HUES6 (cell line): ENCODE measurements at regions not wholly inside any gene's neighbourhood (a gene's known extent, or its start where the extent isn't known, plus 50 kb on each side); places are given as distances from the start of the nearest gene placed in this dataset.

Experiments
- H3K27ac ChIP-seq: 2 replicates; pipeline ENCODE4 v1.7.0; 2013; ENCODE audit warnings: low read depth, mild to moderate bottlenecking, low read length, inconsistent platforms
- H3K27me3 ChIP-seq: 2 replicates; pipeline ENCODE4 v1.6.1; 2013; ENCODE audit warnings: low read length; ENCODE audit not compliant: control insufficient read depth, insufficient read depth
- H3K36me3 ChIP-seq: 2 replicates; pipeline ENCODE4 v1.6.1; 2013; ENCODE audit warnings: low read length; ENCODE audit not compliant: control insufficient read depth, insufficient read depth
- H3K4me1 ChIP-seq: 2 replicates; pipeline ENCODE4 v1.6.1; 2013; ENCODE audit warnings: low read length; ENCODE audit not compliant: control insufficient read depth, insufficient read depth
- H3K4me3 ChIP-seq: 2 replicates; pipeline ENCODE4 v1.5.1; 2013; ENCODE audit warnings: low read depth, low read length
- H3K9ac ChIP-seq: one replicate; pipeline ENCODE4 v1.6.1; 2013; ENCODE audit warnings: mild to moderate bottlenecking, low read length
- H3K9me3 ChIP-seq: 2 replicates; pipeline ENCODE4 v1.6.1; 2013; ENCODE audit warnings: low read depth, low read length; ENCODE audit not compliant: control insufficient read depth, insufficient read depth

DNA sequence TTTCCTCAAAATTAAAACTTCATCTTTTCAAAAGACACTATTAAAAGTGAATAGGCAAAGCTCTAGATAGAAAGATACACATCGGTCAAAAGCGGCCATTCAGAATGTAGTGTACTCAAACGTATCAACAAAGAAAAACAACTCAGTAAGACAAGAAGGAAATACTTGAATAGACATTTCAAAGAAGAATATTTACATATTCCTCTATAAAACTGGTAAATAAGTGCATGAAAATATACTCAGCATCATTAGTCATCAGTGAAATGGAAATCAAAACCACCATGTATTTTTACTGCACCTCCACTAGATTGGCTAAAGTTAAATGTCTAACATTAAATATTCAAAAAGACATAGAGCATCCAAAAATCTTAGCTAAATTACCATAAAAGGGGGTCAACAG is 551.1 kb upstream of the SORCS1 start:
- H3K36me3 ChIP-seq: no peaks in the 10 kb centered on the region
- H3K4me3 ChIP-seq: no peak overlapping the region
- H3K27me3 ChIP-seq: no peaks in the 10 kb centered on the region
- no peak overlapping the region for H3K27ac ChIP-seq
- no peaks in the 10 kb centered on the region for H3K9me3 ChIP-seq
- H3K9ac ChIP-seq: no peak overlapping the region
- H3K4me1 ChIP-seq: no peaks in the 10 kb centered on the region

DNA sequence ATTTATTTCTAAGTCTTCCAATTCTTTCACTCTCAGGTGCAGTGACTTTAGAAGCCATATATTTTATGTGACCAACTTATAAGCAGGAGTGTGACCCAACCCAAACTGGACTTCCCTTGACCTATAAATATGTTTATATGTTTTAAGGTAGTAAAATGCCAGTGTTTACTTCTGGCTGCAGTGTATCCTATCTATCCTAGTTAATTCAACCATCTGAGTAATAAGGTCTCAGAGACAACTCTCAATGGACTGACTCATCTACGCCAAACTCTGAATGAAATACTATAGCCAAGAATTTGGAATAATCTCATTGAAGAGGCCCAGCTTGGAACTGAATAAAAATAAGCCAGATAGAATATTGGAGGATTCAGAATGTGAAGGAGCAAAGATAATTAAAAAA is 544.5 kb upstream of the SORCS1 start:
- Histone ChIP-seq H3K9me3 (no peaks in the 10 kb centered on the region), H3K4me1 (no peaks in the 10 kb centered on the region), H3K36me3 (no peaks in the 10 kb centered on the region), H3K27me3 (no peaks in the 10 kb centered on the region), H3K27ac (no peak overlapping the region), H3K4me3 (no peak overlapping the region), H3K9ac (no peak overlapping the region)

DNA sequence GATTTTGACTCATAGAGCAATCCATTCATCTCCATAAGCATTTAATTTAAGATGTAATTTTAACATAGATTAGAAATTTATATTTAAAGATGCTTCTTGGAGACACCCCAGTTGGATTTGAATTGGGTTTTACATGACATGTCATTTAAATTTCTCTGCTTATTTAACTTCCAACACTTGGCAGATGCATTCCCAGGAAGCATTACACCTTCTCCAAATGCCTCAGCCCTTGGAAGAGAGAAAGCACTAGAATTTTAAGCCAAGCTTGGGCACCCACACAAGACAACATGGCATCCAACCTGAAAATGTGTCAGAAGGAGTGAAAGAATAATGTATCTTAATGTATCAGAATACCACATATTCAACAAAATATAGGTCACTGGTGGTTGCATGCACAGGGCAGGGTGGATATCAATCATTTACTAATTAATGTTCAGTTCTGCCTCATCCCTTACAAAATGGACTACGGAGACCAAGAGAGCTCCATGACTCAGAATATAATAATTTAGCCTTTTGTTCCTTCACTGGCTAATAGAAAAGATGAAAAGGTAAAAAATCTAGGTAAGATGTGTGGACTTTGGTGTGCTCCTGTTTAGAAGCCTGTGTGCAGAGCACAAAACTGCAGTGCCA is 541.7 kb upstream of the SORCS1 start:
- Histone ChIP-seq H3K36me3 (no peaks in the 10 kb centered on the region), H3K27me3 (no peaks in the 10 kb centered on the region), H3K9me3 (no peaks in the 10 kb centered on the region), H3K4me1 (no peaks in the 10 kb centered on the region), H3K27ac (no peak overlapping the region), H3K9ac (no peak overlapping the region), H3K4me3 (no peak overlapping the region)

DNA sequence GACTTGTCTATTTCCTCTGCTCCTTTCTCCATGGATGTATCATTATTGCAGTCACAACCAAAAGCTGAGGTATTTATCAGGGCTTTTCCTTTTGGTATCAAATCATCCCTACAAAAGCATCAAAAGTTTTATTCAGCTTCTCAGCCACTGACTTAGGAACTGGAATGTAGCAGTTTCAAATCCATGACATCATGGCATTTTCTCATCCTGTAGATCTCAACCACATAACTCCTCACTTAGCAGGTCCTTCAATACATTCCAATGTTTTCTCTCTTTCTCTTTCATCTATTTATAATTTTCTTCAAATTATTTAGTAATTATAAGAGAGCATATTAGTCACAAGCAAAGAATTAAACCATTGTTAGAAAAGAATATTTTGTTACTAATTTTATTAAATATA is 537.4 kb upstream of the SORCS1 start:
- H3K36me3 ChIP-seq: no peaks in the 10 kb centered on the region
- H3K9me3 ChIP-seq: no peaks in the 10 kb centered on the region
- H3K4me1 ChIP-seq: no peaks in the 10 kb centered on the region
- H3K4me3 ChIP-seq: no peak overlapping the region
- no peaks in the 10 kb centered on the region for H3K27me3 ChIP-seq
- no peak overlapping the region for H3K27ac ChIP-seq
- no peak overlapping the region for H3K9ac ChIP-seq

DNA sequence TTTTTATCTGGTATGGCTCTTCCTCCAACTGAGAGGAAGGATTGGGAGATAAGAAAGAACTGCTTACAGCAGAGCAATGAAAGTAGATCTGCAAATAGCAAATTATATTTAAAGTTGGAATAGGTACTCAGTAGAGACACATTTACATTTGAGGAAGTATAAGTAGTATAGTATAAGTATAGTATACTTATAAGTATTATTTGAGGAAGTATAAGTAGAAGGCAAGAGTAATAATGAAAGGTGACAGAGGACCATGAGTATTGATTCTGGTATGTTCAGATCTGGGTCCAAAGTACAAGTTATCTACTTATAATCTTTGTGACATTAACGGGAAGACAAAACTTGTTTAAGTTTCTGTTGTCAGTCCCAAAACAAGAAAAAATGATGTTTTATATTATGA is 527.6 kb upstream of the SORCS1 start:
- Histone ChIP-seq H3K36me3 (no peaks in the 10 kb centered on the region), H3K9ac (no peak overlapping the region), H3K27me3 (no peaks in the 10 kb centered on the region), H3K4me3 (no peak overlapping the region), H3K4me1 (no peaks in the 10 kb centered on the region), H3K9me3 (no peaks in the 10 kb centered on the region), H3K27ac (no peak overlapping the region)

DNA sequence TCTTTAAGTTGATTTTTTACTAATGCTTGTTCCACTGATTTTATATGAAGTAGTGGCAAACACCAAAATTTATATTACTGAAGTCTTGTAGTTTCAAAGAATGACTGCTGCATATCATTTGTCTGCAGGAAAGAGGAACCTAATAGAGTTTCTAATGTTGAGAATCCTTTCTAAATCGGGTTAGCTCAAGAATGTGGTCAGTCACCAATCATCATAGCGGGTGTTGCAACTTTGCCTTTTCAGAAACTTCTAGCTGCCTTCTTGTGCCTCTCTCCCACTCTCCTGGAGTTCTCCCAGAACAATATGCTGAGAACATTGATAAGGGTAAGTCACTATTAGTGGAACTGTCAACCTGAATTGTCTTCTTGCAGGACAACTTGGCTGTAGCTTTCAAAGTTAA is 524.8 kb upstream of the SORCS1 start:
- H3K27ac ChIP-seq: no peak overlapping the region
- H3K4me3 ChIP-seq: no peak overlapping the region

DNA sequence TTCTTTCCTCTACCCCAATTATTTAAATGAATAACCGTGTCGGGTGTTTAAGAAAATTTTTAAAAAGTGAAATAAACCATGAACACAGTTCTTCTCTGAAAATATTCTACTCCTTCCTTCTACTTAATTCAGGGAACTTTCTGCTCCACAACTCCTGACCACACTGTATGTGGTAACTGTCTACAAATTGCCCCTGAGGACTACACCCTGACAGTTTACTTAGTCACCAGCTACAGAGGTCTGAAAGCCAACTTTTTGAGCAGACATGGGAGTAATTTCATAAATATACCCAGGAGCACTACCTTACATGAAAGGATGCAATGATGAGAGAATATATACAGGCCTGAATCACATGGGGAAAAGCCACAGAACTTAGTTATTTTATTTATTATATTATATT is 523.2 kb upstream of the SORCS1 start:
- Histone ChIP-seq H3K4me3 (no peak overlapping the region), H3K9me3 (no peaks in the 10 kb centered on the region), H3K4me1 (no peaks in the 10 kb centered on the region)

More for the DNA sequence above, 524.8 kb upstream of the SORCS1 start:
- no peaks in the 10 kb centered on the region for H3K4me1 ChIP-seq
- H3K9ac ChIP-seq: no peak overlapping the region
- no peaks in the 10 kb centered on the region for H3K36me3 ChIP-seq
- no peaks in the 10 kb centered on the region for H3K9me3 ChIP-seq
- H3K27me3 ChIP-seq: no peaks in the 10 kb centered on the region

DNA sequence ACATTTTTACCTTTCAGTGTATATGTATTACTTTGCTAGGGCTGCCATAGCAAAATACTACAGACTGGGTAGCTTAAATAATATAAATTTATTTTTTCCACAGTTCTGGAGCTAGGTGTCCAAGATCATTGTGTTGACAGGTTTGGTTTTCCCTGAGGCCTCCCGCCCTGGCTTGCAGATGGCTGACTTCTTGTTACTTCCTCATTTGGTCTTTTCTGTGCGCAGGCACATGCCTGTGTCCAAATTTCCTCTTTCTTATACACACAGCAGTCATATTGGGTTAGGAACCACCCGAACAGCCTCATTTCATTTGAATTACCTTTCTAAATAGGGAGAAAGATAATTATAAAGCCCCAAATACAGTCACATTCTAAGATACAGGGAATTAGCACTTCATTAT is 521.6 kb upstream of the SORCS1 start:
- Histone ChIP-seq H3K4me3 (no peak overlapping the region), H3K27me3 (no peaks in the 10 kb centered on the region), H3K4me1 (no peaks in the 10 kb centered on the region), H3K36me3 (no peaks in the 10 kb centered on the region), H3K9ac (no peak overlapping the region), H3K9me3 (no peaks in the 10 kb centered on the region), H3K27ac (no peak overlapping the region)

More for the DNA sequence above, 523.2 kb upstream of the SORCS1 start:
- Histone ChIP-seq H3K27me3 (no peaks in the 10 kb centered on the region), H3K27ac (no peak overlapping the region), H3K9ac (no peak overlapping the region), H3K36me3 (no peaks in the 10 kb centered on the region)

DNA sequence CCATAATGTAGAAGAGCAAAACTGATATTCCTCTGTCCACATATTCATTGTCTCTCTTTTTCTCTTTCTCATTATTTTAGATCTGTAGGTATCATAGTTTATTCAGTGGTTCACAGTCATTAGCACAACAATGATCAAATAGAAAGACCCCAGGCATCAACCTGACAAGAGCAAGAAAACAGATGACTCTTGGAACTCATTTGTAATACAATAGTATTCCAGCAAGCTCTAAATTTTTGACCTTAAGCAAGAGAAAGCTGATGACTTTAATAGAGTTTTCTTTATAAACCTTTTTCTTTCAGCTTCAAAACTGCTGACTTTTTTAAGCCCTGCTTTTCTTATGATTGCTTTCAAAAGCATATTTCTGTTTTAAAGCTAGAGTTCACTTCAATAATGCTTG is 507.5 kb upstream of the SORCS1 start:
- Histone ChIP-seq H3K36me3 (no peaks in the 10 kb centered on the region), H3K27ac (peak overlapping the region; percentile 36; the same call in 1 of the 2 replicates), H3K9me3 (no peaks in the 10 kb centered on the region), H3K9ac (no peak overlapping the region), H3K4me3 (no peak overlapping the region), H3K27me3 (no peaks in the 10 kb centered on the region), H3K4me1 (peaks cover 16% of the 10 kb centered on the region)

DNA sequence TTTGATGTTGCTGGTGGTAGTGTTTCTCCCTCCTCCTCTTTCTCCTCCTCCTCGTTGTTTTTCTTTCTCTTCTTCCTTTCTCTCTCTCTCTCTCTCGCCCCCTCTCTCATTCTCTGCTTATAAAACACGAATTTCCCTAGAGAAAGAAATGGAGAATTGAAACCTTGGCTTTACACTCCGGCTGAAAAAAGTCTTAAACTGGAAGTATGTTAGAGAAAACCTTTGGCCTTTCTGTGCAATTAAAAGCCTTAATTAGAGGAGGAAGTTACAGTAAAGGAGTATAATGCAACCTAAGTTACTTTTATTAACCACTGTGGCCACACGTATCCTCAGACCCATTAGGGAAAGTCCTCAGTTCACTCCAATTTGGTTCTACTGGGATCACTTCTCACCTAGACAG is 501.7 kb upstream of the SORCS1 start:
- H3K36me3 ChIP-seq: no peaks in the 10 kb centered on the region
- H3K9ac ChIP-seq: no peak overlapping the region
- H3K9me3 ChIP-seq: peaks cover 11% of the 10 kb centered on the region; the same call in 1 of the 2 replicates
- no peak overlapping the region for H3K4me3 ChIP-seq
- H3K4me1 ChIP-seq: no peaks in the 10 kb centered on the region; the same call in 1 of the 2 replicates
- H3K27ac ChIP-seq: no peak overlapping the region
- H3K27me3 ChIP-seq: no peaks in the 10 kb centered on the region

DNA sequence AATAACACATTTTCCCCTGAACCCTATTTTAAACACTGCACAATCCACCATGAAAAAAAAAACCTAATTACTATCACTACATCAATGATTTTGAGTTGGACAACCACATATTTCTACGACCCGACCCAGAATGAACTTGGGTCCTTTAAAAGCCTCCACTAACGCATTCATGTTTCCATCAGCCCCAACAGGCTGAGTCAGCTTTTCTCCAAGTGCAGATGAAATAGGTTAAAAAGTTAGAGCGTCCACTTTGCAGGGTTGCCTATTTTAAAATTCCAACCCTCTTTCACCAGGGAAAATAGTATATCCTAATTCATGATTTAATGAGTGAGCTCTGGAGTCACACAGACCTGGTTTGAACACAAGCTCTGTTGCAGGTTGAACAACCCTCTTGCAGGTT is 501.0 kb upstream of the SORCS1 start:
- H3K9ac ChIP-seq: no peak overlapping the region
- H3K27ac ChIP-seq: no peak overlapping the region
- H3K4me1 ChIP-seq: no peaks in the 10 kb centered on the region
- H3K36me3 ChIP-seq: no peaks in the 10 kb centered on the region
- no peaks in the 10 kb centered on the region for H3K27me3 ChIP-seq
- no peak overlapping the region for H3K4me3 ChIP-seq
- H3K9me3 ChIP-seq: peaks cover 11% of the 10 kb centered on the region; the same call in 1 of the 2 replicates

DNA sequence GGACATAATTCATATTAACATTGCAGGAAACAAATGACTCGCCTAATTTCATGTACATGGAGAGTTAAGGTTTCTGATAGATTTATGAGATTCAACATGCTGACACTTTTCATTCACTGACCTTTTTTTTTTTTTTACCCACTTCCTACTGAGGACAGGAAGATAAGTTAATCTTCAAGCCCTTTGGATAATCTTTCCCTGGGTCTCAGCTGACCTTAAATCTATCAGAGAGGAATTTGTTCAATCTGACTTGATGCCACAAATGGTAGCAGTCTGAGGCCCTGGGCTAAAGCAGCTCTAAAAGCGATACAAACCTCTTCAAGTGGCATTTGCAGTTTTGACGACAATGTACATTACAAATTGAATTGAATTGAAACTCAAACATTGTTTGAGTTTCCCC is 493.3 kb upstream of the SORCS1 start:
- H3K27ac ChIP-seq: no peak overlapping the region
- no peak overlapping the region for H3K9ac ChIP-seq
- no peaks in the 10 kb centered on the region for H3K27me3 ChIP-seq
- no peak overlapping the region for H3K4me3 ChIP-seq
- no peaks in the 10 kb centered on the region for H3K36me3 ChIP-seq
- no peaks in the 10 kb centered on the region for H3K4me1 ChIP-seq
- H3K9me3 ChIP-seq: 0 out of 2 replicates have a peak, but pooled peaks cover 3% of the 10 kb centered on the region
